OCI-LY7 (cell line): ENCODE measurements at regions not wholly inside any gene's neighbourhood (a gene's known extent, or its start where the extent isn't known, plus 50 kb on each side); places are given as distances from the start of the nearest gene placed in this dataset.

Experiments
- EZH2phosphoT487 ChIP-seq: fragments of 200-600 bp; sonication (generic); IDR thresholded peaks from 2 replicates; pipeline ENCODE4 v1.6.1; 2018; ENCODE audit warnings: low read depth, borderline replicate concordance, mild to moderate bottlenecking, mixed run types, antibody characterized with exemption, low read length, moderate library complexity, mixed read lengths
- TF ChIP-seq, protein P1 (sequence below): fragments of 200-600 bp; sonication (generic); conservative IDR thresholded peaks from 2 replicates; pipeline ENCODE4 v1.5.1; 2014; ENCODE audit warnings: mild to moderate bottlenecking, antibody characterized with exemption, low read length, moderate library complexity, mixed read lengths

DNA sequence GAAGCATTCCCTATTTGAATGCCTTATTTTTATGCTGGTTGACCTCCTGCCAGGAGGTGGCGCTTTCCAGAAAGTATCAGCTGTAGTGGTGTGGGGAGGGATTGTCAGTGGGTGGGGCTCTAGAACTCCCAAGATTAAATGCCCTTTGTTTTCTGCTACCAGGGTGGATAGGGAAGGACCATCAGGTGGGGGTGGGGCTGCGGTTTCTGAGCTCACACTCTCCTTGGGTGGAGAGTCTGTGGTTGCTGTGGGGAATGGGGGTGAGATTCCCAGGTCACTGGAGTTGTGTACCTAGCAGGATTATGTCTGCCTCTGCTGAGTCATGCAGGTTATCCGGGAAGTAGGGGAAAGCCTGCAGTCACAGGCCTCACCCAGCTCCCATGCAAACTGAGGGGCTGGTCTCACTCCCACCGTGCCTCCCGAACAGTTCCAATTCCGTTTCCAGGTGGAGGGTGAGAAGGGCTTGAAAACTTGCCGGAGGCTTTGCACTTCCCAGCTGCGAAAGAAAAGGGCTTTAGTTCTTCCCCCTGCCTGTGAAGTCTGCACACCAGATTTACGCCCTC lies 68.3 kb downstream of the ALG10B start:
- TF ChIP-seq, protein P1, sequence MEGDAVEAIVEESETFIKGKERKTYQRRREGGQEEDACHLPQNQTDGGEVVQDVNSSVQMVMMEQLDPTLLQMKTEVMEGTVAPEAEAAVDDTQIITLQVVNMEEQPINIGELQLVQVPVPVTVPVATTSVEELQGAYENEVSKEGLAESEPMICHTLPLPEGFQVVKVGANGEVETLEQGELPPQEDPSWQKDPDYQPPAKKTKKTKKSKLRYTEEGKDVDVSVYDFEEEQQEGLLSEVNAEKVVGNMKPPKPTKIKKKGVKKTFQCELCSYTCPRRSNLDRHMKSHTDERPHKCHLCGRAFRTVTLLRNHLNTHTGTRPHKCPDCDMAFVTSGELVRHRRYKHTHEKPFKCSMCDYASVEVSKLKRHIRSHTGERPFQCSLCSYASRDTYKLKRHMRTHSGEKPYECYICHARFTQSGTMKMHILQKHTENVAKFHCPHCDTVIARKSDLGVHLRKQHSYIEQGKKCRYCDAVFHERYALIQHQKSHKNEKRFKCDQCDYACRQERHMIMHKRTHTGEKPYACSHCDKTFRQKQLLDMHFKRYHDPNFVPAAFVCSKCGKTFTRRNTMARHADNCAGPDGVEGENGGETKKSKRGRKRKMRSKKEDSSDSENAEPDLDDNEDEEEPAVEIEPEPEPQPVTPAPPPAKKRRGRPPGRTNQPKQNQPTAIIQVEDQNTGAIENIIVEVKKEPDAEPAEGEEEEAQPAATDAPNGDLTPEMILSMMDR, result 0 out of 2 replicates have a peak, but pooled peaks have one; percentile 36
- TF ChIP-seq EZH2phosphoT487, result no peak
